HG03432 (cell line): ENCODE measurements at regions not wholly inside any gene's neighbourhood (a gene's known extent, or its start where the extent isn't known, plus 50 kb on each side); places are given as distances from the start of the nearest gene placed in this dataset.

Source experiments
- ATAC-seq: cut with Tn5 transposase; IDR thresholded peaks from one replicate; pipeline ENCODE4 v1.9.1; 2021; ENCODE audit warnings: mild to moderate bottlenecking, moderate library complexity; ENCODE audit not compliant: unreplicated experiment

DNA sequence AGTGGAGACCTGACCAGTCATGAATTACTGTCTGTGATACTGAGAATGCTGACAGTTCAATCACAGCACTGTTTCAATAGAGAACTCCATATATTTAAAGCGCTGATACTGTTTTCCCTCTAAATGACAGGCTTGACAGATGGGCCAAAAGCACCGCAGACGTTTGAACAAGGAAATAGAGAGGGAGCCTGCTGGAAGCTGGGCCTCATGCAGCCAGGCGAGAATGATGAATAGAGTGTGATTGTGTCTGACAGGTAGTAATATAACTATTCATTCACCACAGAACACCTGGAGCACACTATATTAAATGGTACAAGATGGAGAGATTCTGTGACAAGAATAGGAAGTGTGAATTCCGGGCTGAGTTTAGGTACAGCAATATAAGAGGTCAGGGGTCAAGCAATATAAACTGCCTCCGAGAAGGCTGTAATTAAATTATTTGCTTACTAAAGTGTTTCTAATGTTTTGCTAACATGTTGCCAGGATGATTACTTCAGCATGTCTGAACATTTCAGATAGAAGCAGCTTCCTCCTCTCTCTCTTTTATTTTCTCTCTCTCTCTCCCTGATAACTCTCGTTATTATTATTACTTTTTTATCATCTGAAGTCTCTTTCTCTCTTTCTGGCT is 297.7 kb downstream of the CSNK1G3 start:
- no peak for ATAC-seq

DNA sequence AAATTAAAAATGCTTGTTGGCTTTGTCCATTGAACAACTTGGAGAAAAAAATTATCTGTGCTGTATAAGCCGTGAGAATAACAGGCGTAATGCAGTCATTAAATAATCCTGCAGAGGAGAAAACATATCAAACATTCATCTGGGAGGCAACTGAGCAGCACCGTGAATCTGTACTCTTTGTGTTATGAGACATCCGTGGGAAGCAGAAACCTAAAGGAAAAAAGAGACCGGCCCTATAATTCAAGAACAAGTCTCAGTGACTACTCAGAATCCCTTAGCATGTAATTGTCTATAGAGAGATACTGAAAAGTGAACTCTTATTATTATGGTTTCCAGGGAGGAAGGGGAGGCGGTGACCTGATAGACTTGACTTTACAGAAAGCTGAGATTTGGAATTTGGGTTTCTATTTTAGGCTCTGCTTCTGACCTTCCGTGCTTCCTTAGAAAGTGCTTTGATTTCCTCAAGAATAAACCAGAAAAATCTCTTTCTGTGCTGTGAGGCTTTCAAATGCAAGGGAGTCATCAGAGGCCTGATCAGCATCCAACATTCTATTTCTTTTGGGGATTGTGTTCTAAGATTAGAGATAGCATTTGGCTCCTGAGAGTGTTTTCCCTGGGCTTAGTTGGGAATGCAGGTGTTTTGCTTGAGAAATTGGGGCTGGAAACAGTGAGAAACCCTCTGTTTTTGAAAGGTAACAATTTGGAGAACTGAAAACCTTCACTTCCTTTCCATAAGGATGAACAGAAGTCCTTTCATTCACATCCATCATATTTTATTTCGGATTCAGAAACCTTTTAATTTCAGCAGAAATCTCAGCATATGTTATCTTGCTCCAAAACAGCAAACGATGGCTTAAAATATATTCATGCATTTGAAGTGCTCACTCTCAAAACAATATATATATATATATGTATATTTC is 296.7 kb downstream of the CSNK1G3 start:
- ATAC-seq: no peak

DNA sequence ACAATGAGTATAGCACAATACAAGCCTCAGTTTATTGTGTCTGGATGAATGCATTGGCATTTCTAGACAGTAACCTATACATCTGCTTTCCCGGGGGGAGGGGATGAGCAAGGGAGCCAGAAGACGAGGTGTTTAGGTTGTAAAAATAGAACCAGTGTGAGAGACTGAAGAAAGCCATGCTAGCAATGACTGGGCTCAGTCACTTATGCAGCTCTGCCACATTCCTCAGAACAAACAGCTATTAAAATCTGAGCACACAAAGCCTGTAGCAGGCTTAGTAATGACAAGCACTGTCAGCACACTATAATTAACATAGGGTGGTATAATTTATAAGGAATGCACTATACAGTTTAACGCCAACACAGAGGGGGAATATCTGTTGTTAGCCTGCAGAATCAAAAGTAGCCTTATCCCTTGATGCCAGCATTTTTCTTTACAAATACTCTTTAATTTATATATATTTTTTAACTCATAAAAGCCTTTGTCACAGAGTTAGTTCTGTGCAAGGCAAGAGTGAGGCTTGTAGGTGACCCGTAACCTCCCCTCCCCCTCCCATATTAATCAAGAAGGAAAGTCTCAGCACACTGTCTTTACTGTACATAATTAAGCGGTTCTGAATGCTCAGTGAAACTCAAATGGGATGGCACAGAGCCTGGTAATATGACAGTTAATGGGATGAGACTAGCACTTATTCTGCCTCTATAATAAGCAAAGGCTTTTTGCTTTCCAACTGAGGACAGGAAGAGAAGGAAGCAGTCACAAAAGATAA is 295.4 kb downstream of the CSNK1G3 start:
- no peak for ATAC-seq

DNA sequence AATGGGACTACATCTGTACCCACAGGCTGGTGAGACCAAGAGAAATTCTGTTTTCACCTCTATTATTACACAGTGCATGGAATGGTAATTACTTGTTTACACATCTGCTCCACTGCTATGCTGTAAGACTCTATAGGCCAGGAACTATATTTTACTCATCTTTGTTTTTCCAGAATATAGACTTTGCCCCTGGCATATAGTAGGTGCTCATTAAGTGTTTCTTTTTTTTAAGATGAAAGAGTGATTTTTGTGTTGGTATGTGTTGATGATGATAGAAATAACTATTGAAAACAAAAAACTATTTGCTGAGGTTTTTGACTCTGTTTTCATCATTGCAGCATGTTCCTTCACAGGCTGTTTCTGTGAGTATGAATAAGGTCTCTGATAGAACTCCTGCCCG is 294.7 kb downstream of the CSNK1G3 start:
- no peak for ATAC-seq

DNA sequence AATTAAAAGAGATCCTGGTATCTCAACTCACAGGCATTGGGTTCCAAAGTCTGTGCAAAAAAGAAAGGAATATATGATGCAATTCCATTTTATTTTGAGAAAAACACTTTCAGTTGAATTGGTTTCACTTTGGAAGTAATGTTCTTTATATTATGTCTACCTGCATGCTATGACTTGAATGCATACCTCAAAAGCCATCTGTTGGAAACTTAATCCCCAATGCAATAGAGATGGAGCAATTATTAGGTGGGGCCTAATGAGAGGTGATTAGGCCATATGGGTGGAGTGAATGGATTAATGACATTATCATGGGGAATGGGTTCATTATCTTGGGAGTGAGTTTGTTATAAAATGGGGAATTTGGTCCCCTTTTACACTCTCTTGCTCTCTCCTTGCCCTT is 293.3 kb downstream of the CSNK1G3 start:
- ATAC-seq: no peak

DNA sequence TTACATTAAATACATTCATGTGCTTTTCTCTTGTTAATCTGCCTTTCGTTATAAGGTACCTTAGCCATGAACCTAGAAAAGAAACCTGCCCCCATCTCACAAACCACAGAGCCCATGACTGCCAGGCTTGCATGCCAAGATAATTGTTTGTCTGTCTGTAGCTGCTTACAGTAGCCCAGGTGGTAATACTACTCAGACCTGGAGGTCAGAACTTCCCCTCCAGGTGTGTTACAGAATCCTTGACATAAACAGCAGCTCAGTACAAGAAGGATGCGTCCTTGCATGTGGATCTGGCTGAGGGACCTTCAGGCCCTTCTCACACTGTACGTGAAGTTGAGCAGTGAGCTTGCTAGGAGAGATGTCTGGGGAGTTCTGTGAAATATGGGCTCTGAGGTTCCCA is 291.4 kb downstream of the CSNK1G3 start:
- ATAC-seq: no peak

DNA sequence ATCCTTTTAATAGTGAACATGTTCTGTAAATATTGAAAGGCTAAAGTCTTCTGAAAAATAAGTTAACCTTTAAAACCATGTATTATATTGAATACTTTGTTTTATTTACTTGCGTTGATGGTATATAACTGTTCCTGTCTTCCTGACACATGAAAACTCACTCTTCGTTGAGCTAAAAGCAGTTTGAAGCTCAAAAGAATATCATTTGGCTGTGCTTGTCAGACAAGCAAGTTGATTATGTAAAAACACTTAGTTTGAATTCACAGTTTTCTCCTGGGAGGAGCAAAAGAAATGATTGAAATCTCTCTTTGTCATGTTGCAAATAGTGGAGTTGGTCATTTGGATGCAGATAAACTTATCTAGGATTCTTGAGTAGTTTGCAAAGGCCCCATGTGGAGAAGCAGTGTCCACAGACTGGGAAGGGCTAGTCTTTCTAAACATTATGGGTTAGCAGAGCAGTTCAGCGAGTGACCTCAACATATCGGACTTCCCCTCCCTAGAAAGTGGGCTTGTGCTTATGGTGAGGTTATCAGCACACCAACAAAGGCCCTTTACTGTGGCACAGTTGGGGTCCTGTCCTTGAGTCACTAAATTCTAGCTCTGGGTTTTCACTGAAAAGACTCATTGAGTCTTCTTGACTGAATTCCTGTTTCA is 290.4 kb downstream of the CSNK1G3 start:
- ATAC-seq: no peak

DNA sequence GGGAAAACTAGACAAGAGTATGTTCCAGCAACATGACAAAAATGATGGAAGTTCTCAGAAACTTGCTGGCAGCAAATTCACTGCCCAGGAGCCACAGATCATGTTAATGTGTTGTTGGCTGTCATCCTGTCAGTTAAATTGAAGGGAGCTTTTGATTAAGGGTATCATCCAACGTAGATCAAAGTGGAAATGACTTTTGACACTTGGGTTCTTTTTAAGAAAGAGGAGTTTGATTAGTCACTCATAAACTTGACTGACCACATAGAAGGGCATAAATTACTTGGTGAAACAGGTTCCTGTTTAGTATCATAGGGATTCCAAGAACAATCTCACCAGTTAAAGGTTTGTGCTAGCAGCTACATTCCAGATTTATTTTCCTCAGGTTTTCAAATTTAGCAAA is 288.7 kb downstream of the CSNK1G3 start:
- no peak for ATAC-seq

DNA sequence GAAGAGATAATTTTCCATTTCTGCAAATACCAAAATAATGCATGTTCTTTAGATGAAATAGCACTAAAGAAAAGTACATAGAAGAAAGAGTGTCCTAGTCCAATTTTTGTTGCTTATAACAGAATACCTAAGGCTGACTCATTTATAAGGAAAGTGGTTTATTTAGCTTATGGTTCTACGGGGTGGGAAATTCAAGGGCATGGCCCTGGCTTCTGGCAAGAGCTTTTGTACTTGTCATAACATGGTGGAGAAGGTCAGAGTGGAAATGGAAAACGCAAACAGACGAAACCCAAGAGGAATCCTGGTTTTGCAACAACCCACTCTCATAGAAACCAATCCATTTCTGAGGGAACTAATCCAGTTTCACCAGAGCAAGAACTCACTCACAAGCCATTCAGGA is 283.7 kb downstream of the CSNK1G3 start:
- ATAC-seq: no peak

DNA sequence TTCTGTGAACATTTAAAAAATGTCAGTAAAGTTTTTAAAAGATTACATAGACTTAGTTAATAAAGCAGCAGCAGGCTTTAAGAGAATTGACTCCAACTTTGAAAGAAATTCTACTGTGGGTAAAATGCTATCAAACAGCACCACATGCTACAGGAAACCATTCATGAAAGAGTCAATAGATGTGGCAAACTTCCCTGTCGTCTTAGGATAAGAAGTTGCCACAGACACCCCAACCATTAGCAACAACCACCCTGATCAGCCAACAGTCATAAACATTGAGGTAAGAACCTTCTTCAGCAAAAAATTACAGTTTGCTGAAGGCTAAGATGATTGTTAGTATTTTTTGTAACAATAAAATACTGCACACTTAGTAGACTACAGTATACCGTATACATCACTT is 278.2 kb downstream of the CSNK1G3 start:
- no peak for ATAC-seq

DNA sequence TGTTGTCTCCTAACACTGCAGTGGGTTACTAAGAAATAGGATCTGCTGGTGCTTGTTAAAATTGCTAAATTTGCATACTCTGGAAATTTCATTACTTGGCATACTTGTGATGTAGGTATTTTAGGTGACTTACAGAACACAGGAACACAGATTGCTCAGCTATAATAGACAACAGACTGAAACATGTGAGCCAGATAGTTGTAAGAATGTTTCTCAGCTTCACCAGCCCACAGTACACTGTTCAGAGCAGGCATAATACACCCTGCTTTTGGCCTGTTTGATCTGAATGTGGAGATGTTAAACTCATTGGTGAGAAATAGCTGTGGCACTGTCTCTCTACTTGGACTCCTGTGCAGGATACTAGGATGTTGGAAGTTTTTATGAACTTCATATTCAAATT is 275.7 kb downstream of the CSNK1G3 start:
- ATAC-seq: no peak

DNA sequence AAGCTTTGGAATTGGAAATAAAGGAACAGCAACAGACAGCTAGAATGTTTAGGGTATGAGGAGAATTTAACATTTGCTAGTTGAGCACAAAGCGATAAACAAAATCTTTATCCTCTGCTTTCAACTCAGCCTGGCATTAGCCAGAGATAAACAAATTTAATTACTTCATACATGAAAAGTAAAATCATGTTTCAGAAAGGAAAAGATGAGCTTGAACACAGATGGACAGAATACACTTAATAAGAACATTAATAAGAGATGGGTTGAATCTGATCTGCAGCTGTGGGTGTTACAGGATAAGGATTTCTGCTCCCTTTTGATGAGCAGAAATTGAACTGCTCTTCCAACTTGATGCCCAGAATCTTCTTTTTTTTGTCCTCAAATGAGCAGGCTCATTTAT is 275.2 kb downstream of the CSNK1G3 start:
- ATAC-seq: no peak

DNA sequence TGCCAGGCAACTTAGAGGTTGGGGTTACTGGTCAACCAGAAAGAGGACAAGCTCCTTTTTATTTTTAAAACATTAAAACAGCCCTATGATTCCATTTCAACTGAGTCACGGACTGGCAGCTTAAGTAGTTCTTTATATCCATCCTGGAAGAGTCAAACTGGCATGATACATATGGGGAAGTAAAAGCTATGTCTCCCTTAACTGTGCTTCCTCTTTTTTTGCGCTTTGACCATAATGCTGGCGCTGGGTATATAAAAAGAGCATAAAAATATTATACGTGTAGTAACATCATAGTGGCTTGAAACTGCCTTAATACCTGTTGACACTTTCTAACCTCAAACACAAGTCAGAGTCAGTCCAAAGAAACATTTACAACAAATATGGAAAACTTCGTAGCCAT is 274.4 kb downstream of the CSNK1G3 start:
- ATAC-seq: no peak

DNA sequence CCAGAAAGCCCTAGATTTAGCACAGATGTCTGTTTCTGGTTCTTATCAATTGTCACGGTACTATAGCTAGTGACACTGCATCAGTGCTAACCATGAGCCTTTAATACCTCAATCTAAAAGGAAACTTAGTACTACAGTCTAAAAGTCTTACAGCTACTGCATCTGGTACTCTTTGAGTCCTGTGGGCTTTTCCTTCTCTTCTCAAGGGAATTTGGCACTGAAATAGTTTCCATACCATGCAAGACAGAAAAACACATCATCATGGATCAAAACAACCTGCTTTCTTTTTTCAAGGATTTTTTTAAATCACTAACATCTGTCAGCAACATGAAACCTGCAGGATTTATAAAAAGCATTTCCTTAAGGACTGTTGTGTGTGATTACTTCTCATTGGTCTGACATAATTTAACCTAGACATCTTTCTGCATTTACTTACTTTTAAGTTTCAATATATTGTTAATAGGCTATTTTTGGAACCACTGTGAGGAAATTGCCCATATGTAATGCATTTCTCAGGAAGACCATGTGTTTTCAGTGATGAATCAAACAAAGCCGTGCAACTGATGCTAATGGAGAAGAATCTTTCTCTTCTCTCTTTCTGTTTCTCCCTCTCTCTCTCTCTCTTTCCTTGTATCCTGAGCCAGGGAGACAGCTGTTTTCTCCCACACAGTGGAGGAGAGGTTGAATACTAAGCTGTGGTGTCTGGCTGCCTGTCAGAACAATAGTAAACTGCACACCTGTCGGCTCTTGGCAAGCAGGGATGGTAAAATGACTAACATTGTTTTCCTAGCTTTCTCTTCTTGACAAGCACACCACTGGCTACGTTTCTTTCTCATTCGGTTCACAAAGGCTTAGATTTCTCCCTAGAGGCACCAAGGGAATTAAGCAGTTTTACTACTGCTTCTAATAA is 273.4 kb downstream of the CSNK1G3 start:
- no peak for ATAC-seq

DNA sequence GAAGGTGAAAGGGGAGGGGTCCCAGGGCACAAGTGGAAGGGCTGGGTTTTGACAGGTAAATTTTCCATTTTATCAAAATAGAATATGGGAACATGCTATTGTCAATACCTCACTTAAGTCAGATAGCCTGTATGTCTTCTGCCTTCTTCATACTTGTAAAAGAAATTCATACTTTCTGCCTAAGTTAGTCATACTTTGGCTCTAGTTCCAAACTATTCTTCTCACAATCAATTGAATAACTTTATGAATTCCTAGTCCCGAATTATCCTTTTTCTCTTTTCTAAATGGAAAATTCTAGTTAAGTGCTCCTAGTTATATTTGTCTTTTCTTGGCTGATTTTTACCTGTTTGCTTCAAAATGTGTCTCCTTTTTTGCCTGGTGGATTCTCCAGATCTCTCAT is 271.4 kb downstream of the CSNK1G3 start:
- no peak for ATAC-seq

DNA sequence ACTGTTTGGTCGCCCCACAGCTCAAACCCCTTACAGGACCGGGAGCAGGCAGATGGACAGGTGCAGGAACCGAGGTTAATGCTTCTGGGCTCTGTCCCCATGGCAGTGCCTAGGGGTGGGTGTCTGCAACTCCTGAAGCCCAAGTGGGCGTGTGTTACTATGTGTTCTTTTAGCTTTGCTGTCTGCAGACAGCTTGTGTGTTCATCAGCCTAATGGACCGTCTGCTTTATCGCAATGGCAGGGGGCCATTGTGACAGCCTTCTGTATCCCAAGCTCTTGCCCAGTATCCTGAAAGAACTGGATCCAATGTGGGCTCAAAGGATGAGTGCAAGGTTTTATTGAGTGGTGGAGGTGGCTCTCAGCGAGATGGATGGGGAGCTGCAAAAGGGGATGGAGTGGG is 266.7 kb downstream of the CSNK1G3 start:
- ATAC-seq: no peak

DNA sequence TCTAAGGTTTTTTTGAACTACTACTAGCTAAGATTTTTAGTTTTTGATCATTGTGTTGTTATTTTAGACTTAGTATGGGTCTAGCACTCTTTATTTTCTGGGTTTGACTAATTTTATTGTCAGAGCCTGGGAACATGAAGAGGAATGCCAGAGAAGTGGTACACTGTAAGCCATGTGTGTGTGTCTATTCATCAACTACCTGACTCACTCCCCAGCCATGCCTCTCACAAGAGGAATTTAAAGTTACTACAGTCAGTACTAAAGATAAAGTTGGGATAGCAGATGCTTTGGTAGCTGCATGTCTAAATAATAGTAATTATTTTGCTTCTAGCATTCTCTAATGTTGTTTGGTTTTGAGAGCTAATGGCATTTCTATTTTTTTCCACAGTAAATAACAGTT is 264.8 kb downstream of the CSNK1G3 start:
- ATAC-seq: no peak

DNA sequence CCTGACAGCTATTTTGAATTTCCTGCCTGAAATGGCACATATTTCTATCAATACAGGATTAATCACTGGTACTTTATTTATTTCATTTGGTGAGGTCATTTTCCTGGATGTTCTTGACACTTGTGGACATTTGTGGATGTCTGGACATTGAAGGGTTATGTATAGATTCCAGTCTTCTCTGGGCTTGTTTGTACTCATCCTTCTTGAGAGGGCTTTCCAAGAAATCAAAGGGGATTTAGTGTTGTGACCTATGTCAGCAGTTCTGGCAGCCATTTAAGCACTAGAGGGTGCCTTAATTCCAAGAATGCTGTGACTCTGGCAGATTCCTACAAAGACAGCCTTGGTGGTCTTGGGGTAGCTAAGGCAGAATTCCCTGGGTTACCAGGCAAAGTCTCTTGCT is 259.7 kb downstream of the CSNK1G3 start:
- no peak for ATAC-seq

DNA sequence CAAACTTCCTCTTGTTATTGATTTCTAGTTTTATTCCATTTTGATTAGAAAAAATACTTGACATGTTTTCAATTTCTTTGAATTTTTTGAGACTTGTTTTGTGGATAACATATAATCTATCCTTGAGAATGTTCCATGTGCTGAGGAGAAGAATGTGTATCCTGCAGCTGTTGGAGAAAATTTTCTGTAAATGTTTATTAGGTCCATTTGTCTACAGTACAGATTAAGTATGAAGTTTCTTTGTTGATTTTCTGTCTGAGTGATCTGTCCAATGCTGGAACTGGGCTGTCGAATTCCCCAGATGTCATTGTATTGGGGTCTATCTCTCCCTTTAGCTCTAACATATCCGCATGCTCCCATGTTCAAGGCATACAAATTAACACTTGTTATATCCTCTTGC is 251.2 kb downstream of the CSNK1G3 start:
- no peak for ATAC-seq

DNA sequence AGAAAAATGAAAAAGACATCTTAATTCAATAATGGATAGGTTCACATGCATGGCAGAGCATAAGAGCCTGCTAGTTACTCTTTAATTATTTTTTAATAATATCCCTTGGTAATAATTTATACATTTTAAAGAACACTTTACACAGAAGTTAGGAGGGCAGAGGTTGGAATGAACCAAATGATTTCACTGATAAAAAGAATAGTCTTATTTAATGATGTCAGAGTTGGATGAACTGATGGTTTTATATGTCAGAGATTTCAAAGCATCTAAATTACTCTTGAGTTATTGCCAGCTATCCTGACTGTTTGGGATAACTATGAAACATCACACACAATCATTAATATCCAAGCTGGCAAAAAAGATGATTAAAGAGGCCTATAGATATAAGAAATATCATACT is 244.8 kb downstream of the CSNK1G3 start:
- no peak for ATAC-seq
